Gastrocnemius medialis (tissue), 4 donors: ENCODE measurements at regions not wholly inside any gene's neighbourhood (a gene's known extent, or its start where the extent isn't known, plus 50 kb on each side); places are given as distances from the start of the nearest gene placed in this dataset.

Source experiments
- POLR2A ChIP-seq, 2 donors: fragments of 450-650 bp; IDR thresholded peaks; one replicate each; pipeline ENCODE4 v1.6.1; 2017; ENCODE audit warnings: antibody characterized with exemption in 2 of 2, mild to moderate bottlenecking in 2 of 2, moderate library complexity in 2 of 2
- TF ChIP-seq, protein P1 (sequence below), 5 experiments: fragments of 450-650 bp in 3 of 5; fragments of 200-600 bp in 2 of 5; sonication (generic) in 2 of 5; IDR thresholded peaks in 4 of 5; conservative IDR thresholded peaks in 1 of 5; 1 replicate in 4 of 5; 2 replicates in 1 of 5; pipeline ENCODE4 v1.5.1; 2016 to 2019; ENCODE audit warnings: antibody characterized with exemption in 5 of 5, mild to moderate bottlenecking in 3 of 5, moderate library complexity in 3 of 5

DNA sequence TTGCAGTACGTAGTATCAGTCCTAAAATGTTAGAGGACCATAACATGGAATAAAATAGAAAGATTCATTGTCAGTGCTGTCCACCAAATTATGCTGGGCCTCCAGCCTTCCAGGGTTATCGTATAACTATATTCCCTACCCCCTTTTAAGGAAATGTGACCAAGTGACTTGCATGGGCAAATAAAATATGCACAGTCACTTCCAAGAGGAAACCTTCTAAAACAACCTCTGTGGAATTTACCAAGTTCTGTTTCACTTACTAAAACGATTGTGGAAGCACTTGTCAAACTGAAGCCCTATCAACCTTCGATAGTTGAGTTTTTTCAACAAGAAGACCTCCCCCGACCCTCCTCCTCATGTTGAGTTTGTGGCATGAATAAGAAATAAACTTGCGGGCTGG lies 345.4 kb upstream of the C16orf82 start:
- TF ChIP-seq, protein P1, sequence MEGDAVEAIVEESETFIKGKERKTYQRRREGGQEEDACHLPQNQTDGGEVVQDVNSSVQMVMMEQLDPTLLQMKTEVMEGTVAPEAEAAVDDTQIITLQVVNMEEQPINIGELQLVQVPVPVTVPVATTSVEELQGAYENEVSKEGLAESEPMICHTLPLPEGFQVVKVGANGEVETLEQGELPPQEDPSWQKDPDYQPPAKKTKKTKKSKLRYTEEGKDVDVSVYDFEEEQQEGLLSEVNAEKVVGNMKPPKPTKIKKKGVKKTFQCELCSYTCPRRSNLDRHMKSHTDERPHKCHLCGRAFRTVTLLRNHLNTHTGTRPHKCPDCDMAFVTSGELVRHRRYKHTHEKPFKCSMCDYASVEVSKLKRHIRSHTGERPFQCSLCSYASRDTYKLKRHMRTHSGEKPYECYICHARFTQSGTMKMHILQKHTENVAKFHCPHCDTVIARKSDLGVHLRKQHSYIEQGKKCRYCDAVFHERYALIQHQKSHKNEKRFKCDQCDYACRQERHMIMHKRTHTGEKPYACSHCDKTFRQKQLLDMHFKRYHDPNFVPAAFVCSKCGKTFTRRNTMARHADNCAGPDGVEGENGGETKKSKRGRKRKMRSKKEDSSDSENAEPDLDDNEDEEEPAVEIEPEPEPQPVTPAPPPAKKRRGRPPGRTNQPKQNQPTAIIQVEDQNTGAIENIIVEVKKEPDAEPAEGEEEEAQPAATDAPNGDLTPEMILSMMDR (IDR thresholded peaks at IDR 0.05 in 4 of 5, conservative IDR thresholded peaks at IDR 0.05 in 1 of 5) = no peak
- no peak for TF ChIP-seq POLR2A (IDR thresholded peaks at IDR 0.05)
